ENCODE measurements at regions not wholly inside any gene's neighbourhood (a gene's known extent, or its start where the extent isn't known, plus 50 kb on each side); places are given as distances from the start of the nearest gene placed in this dataset.

GRCh38 chr14:61963926-61964325 lies 201.7 kb downstream of the SNAPC1 start:
- TF ChIP-seq, protein P1, sequence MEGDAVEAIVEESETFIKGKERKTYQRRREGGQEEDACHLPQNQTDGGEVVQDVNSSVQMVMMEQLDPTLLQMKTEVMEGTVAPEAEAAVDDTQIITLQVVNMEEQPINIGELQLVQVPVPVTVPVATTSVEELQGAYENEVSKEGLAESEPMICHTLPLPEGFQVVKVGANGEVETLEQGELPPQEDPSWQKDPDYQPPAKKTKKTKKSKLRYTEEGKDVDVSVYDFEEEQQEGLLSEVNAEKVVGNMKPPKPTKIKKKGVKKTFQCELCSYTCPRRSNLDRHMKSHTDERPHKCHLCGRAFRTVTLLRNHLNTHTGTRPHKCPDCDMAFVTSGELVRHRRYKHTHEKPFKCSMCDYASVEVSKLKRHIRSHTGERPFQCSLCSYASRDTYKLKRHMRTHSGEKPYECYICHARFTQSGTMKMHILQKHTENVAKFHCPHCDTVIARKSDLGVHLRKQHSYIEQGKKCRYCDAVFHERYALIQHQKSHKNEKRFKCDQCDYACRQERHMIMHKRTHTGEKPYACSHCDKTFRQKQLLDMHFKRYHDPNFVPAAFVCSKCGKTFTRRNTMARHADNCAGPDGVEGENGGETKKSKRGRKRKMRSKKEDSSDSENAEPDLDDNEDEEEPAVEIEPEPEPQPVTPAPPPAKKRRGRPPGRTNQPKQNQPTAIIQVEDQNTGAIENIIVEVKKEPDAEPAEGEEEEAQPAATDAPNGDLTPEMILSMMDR (conservative IDR thresholded peaks at IDR 0.05 in 1 of 2, IDR thresholded peaks at IDR 0.05 in 1 of 2; ENCODE audit: low read depth in 1 of 2, low read length in 2 of 2): no peak
- no peak for TF ChIP-seq EZH2 (IDR thresholded peaks at IDR 0.05; ENCODE audit: low read length, missing control alignments)

Data from fibroblast of lung (primary cell).